Activated T-helper 17 cell treated with anti-CD3 and anti-CD28 coated beads, Interleukin-2, amount 50 U/mL, for 72 hours (primary cell): ENCODE measurements at regions not wholly inside any gene's neighbourhood (a gene's known extent, or its start where the extent isn't known, plus 50 kb on each side); places are given as distances from the start of the nearest gene placed in this dataset.
"Not testable (repeated sequence)": the region's sequence is repeated elsewhere in the genome, so short reads cannot be mapped to it uniquely, and the experiment has no call there.

Experiments used
- ATAC-seq: fragments of 150-1000 bp; cut with Tn5 transposase; replicated peaks from 2 replicates; pipeline ENCODE4 v1.10.0; 2021; ENCODE audit warnings: mild to moderate bottlenecking, moderate library complexity
- H3K27ac Mint-ChIP-seq: one replicate; pipeline ENCODE4 v1.8.0; 2022; ENCODE audit warnings: mixed read lengths
- H3K27me3 Mint-ChIP-seq: one replicate; pipeline ENCODE4 v1.8.0; 2022; ENCODE audit warnings: mixed read lengths
- H3K36me3 Mint-ChIP-seq: one replicate; pipeline ENCODE4 v1.8.0; 2022; ENCODE audit warnings: low read depth, mild to moderate bottlenecking, mixed read lengths
- H3K4me1 Mint-ChIP-seq: one replicate; pipeline ENCODE4 v1.8.0; 2022; ENCODE audit warnings: mixed read lengths
- H3K4me3 Mint-ChIP-seq: one replicate; pipeline ENCODE4 v1.8.0; 2022; ENCODE audit warnings: mild to moderate bottlenecking, mixed read lengths
- H3K9me3 Mint-ChIP-seq: one replicate; pipeline ENCODE4 v1.8.0; 2022; ENCODE audit warnings: mixed read lengths

GRCh38 chr17:46460129-46460528, 52.1 kb upstream of the LRRC37A2 start:
- H3K27me3 Mint-ChIP-seq, ATAC-seq, H3K4me3 Mint-ChIP-seq, H3K4me1 Mint-ChIP-seq, H3K27ac Mint-ChIP-seq, H3K36me3 Mint-ChIP-seq, H3K9me3 Mint-ChIP-seq: not testable (repeated sequence)

- not testable (repeated sequence) for ATAC-seq, H3K4me3 Mint-ChIP-seq, H3K9me3 Mint-ChIP-seq, H3K27me3 Mint-ChIP-seq, H3K4me1 Mint-ChIP-seq, H3K36me3 Mint-ChIP-seq, H3K27ac Mint-ChIP-seq
These were observed 57.2 kb upstream of the LRRC37A2 start for GRCh38 chr17:46455069-46455468.

DNA sequence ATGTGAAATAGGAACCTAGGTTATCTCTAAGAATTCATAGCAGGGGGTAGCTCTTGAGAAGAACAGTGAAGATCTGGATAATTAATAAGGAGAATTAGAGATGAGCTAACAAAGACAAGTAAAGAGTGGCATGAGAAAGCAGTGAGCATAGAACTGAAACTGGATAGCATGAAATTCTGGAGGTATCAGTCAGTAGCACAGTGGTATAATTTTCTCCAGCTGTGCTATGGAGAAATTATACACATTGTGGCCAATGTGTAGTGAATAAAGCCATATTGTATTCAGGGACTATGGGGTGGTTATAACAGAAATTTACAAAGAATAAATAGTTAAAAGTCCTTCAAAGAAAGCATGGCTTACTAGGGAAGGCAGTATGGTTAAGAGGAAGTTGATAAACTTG, 57.7 kb upstream of the LRRC37A2 start:
- not testable (repeated sequence) for H3K4me3 Mint-ChIP-seq, H3K9me3 Mint-ChIP-seq, H3K27ac Mint-ChIP-seq, H3K27me3 Mint-ChIP-seq, H3K4me1 Mint-ChIP-seq, H3K36me3 Mint-ChIP-seq, ATAC-seq

GRCh38 chr17:46453077-46453476, 59.2 kb upstream of the LRRC37A2 start:
- not testable (repeated sequence) for H3K36me3 Mint-ChIP-seq, H3K4me3 Mint-ChIP-seq, H3K4me1 Mint-ChIP-seq, H3K27ac Mint-ChIP-seq, H3K9me3 Mint-ChIP-seq, ATAC-seq, H3K27me3 Mint-ChIP-seq

DNA sequence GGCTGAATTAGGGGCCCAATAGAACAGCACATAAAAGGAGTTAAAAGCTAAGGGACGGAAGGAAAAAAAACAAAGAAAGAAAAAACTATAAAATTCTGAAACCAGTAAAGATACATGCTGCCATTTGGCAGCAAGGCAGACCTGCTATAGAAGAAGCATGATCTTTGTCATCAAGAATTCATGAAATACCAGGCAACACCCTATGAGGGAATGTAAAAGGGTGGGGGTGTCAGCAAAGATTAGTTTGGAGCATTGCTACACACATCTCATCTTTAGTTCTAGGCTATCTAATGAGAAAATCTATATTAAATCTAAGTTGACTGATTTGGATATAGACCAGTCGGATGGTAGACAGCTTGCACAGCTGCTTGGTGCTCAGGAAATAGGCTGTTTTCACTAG, 66.4 kb upstream of the LRRC37A2 start:
- H3K9me3 Mint-ChIP-seq, ATAC-seq, H3K27me3 Mint-ChIP-seq, H3K27ac Mint-ChIP-seq, H3K4me1 Mint-ChIP-seq, H3K4me3 Mint-ChIP-seq, H3K36me3 Mint-ChIP-seq: not testable (repeated sequence)

GRCh38 chr17:46445411-46445810, 66.9 kb upstream of the LRRC37A2 start:
- not testable (repeated sequence) for H3K4me3 Mint-ChIP-seq, H3K27me3 Mint-ChIP-seq, H3K36me3 Mint-ChIP-seq, H3K4me1 Mint-ChIP-seq, H3K9me3 Mint-ChIP-seq, ATAC-seq, H3K27ac Mint-ChIP-seq

GRCh38 chr17:46442153-46442552, 70.1 kb upstream of the LRRC37A2 start:
- H3K4me3 Mint-ChIP-seq, H3K9me3 Mint-ChIP-seq, ATAC-seq: not testable (repeated sequence)

GRCh38 chr17:46440665-46441064, 71.6 kb upstream of the LRRC37A2 start:
- not testable (repeated sequence) for H3K27ac Mint-ChIP-seq, H3K9me3 Mint-ChIP-seq, ATAC-seq, H3K27me3 Mint-ChIP-seq, H3K4me3 Mint-ChIP-seq, H3K4me1 Mint-ChIP-seq, H3K36me3 Mint-ChIP-seq

More at GRCh38 chr17:46442153-46442552, 70.1 kb upstream of the LRRC37A2 start:
- H3K27me3 Mint-ChIP-seq, H3K4me1 Mint-ChIP-seq, H3K27ac Mint-ChIP-seq, H3K36me3 Mint-ChIP-seq: not testable (repeated sequence)

DNA sequence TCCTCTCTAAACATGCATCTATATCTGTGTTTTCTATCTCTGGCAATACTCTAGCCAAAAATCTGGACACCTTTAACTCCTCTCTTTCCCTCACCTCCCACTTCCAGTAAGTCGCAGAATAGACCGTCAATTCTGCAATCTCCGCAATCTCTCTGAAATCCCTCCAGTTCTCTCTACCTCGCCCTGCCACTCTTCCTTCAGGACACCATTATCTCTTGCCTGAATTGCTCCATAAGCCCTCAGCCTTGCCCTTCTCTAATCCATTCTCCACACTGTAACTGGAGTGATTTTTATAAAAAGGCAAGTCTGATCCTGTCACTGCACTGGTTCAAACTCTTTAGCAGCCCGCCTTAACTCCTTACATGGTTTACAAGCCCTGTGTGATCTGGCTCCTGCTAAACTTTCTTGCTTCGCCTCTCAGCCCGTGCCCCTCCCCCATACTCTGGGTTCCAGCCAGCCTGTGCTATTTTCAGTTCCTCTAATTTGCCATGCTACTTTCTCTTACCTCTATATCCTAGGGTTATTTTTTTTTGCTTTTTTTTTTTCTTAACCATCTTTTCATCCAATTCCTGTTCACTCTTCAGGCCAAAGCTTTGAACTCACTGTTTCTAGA, 73.0 kb upstream of the ARL17B start:
- H3K27ac Mint-ChIP-seq, ATAC-seq, H3K4me1 Mint-ChIP-seq, H3K27me3 Mint-ChIP-seq, H3K36me3 Mint-ChIP-seq, H3K9me3 Mint-ChIP-seq, H3K4me3 Mint-ChIP-seq: not testable (repeated sequence)

GRCh38 chr17:46430300-46430699, 68.7 kb upstream of the ARL17B start:
- not testable (repeated sequence) for H3K27me3 Mint-ChIP-seq, H3K4me3 Mint-ChIP-seq, H3K27ac Mint-ChIP-seq, H3K9me3 Mint-ChIP-seq, H3K36me3 Mint-ChIP-seq, H3K4me1 Mint-ChIP-seq, ATAC-seq

DNA sequence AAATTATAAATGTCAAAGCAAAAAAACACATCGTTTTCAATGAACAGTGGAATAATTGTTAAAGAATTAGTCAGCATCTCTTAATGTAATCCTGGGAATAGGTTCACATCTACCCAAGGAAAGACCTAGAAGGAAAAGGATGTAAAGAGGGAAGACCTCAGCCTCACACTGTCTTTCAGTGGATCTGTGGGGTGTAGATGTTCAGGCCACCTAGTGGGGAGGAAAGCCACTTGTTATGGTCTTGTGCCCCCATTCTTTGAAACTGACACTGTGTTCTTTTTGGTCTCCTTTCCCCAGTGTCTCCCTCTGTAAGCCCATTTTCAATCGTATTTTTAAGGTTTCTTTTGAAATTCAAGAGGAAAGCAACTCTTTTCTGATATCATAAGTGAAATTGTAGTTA, 68.1 kb upstream of the ARL17B start:
- H3K9me3 Mint-ChIP-seq, H3K36me3 Mint-ChIP-seq, H3K4me1 Mint-ChIP-seq, ATAC-seq, H3K27me3 Mint-ChIP-seq, H3K4me3 Mint-ChIP-seq, H3K27ac Mint-ChIP-seq: not testable (repeated sequence)

DNA sequence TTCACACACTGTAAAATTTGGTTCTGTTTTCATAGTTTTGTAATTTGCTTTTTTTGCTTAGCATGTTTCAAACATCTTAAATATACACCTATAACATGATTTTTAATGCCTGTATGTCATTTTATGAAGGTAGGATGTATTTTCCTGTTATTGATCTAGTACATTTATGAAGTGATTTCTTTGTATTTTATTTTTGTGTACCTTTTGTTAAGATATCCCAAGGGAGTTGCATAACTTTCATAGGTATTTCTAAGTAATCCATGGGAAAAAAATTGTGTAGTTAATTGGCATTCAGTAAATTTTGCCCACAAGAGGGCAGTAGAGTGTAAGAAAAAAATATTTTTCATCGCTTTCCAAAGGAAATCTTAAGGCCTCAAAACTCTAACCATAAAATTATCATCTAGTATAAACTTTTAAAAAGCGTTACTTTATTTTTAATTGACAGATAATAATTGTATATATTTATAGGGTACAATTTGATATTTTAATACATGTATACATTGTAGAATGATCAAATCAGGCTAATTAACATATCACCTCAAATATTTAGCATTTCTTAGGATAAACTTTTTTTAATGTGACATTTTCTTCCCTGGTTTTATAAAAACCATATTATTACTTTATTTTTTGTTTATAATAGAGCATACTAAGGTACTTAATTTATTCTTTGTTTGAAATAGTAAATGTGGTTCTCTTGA, 62.8 kb upstream of the ARL17B start:
- H3K4me3 Mint-ChIP-seq, H3K9me3 Mint-ChIP-seq, H3K27me3 Mint-ChIP-seq, H3K27ac Mint-ChIP-seq, ATAC-seq, H3K36me3 Mint-ChIP-seq, H3K4me1 Mint-ChIP-seq: not testable (repeated sequence)

DNA sequence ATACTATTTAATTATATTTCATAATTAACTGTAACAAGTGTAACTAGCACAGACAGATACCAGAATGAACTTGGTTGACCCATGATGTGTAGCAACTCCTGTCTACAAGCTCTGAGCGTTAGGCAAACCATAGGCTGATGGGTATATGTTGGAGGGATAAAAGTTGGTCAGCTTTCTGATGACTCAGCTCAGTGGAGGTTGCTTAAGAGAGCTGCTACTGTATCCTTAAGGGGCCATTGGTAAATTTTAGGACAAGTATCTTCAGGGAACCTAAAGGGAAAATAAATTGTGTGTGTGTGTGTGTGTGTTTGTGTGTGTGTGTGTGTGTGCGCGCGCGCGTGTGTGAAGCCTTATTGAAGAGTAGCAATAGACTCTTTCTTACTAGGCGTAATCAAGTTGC, 56.3 kb upstream of the ARL17B start:
- not testable (repeated sequence) for ATAC-seq, H3K27me3 Mint-ChIP-seq, H3K4me1 Mint-ChIP-seq, H3K36me3 Mint-ChIP-seq, H3K4me3 Mint-ChIP-seq, H3K9me3 Mint-ChIP-seq, H3K27ac Mint-ChIP-seq

GRCh38 chr17:46417261-46417660, 55.7 kb upstream of the ARL17B start:
- H3K4me3 Mint-ChIP-seq, result not testable (repeated sequence)

DNA sequence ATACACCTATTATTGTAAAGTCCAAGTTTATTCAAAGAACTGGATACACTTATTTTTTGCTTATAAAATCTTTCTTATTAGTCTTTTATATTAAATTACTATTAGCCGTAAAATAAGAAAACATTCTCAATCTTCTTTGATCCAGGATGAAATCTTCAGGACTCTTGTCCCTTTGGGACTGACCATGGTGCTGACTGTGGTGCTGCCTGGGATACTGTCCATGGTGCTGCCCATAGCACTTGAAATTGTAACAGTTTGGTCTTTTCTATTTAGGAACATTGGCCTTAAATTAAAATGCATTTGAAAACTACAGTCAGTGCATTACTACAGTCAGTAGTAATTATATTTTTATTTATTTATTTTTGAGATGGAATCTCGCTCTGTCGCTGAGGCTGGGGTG, 53.0 kb upstream of the ARL17B start:
- H3K27ac Mint-ChIP-seq, ATAC-seq, H3K36me3 Mint-ChIP-seq, H3K9me3 Mint-ChIP-seq, H3K4me1 Mint-ChIP-seq, H3K4me3 Mint-ChIP-seq, H3K27me3 Mint-ChIP-seq: not testable (repeated sequence)

More at GRCh38 chr17:46417261-46417660, 55.7 kb upstream of the ARL17B start:
- not testable (repeated sequence) for H3K36me3 Mint-ChIP-seq, H3K4me1 Mint-ChIP-seq, H3K27me3 Mint-ChIP-seq, H3K27ac Mint-ChIP-seq, H3K9me3 Mint-ChIP-seq, ATAC-seq

DNA sequence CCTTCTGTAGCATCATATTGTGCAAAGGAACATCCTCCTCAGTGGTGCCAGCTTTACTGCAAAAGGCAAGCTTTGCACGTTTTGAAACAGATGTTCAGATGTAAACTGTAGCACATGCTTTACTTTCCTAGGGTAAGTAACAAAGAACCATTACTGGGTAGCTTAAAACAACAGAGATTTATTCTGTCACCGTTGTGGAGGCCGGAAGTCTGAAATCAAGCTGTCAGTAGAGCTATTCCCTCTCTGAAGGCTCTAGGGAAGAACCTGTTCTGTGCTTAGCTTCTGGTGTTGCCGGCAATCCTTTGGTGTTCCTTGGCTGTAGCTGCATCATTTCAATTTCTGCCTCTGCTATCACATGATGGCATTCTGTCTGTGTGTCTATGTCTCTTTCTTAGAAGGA, 50.6 kb upstream of the ARL17B start:
- not testable (repeated sequence) for H3K27me3 Mint-ChIP-seq, H3K4me1 Mint-ChIP-seq, H3K36me3 Mint-ChIP-seq, H3K9me3 Mint-ChIP-seq, H3K27ac Mint-ChIP-seq, H3K4me3 Mint-ChIP-seq, ATAC-seq
